AG10803 (cell line): ENCODE measurements at regions not wholly inside any gene's neighbourhood (a gene's known extent, or its start where the extent isn't known, plus 50 kb on each side); places are given as distances from the start of the nearest gene placed in this dataset.

Experiments used
- DNase-seq: peaks from one replicate; pipeline ENCODE4 v3.0.0; 2010; ENCODE audit warnings: low read depth
- H3K4me3 ChIP-seq: 2 replicates; pipeline ENCODE4 v1.5.1; 2011; ENCODE audit warnings: mild to moderate bottlenecking, low read length, control low read depth
- CTCF ChIP-seq: conservative IDR thresholded peaks from 2 replicates; pipeline ENCODE4 v1.5.1; 2011; ENCODE audit warnings: mild to moderate bottlenecking, low read length, control low read depth, inconsistent platforms

- TF ChIP-seq CTCF = no peak
- DNase-seq = no peak
- no peak overlapping the region for H3K4me3 ChIP-seq
Observed at GRCh38 chr13:38053896-38054295, 184.3 kb upstream of the TRPC4 start.

- no peak overlapping the region for H3K4me3 ChIP-seq
- DNase-seq = no peak
- no peak for TF ChIP-seq CTCF
Observed at GRCh38 chr13:38046049-38046376, 176.4 kb upstream of the TRPC4 start.

- DNase-seq = peak; percentile 22
- TF ChIP-seq CTCF = peak; percentile 54
- H3K4me3 ChIP-seq = no peak overlapping the region
Observed at GRCh38 chr13:38045278-38046048, 175.9 kb upstream of the TRPC4 start.

GRCh38 chr13:38044067-38044466 lies 174.5 kb upstream of the TRPC4 start:
- no peak for DNase-seq
- TF ChIP-seq CTCF = no peak
- H3K4me3 ChIP-seq = no peak overlapping the region

GRCh38 chr13:38042771-38043170 lies 173.2 kb upstream of the TRPC4 start:
- peak; percentile 39 for DNase-seq
- TF ChIP-seq CTCF = no peak
- H3K4me3 ChIP-seq = no peak overlapping the region

- no peak overlapping the region for H3K4me3 ChIP-seq
- no peak for TF ChIP-seq CTCF
- DNase-seq = no peak
Observed at GRCh38 chr13:38024431-38024830, 154.9 kb upstream of the TRPC4 start.

GRCh38 chr13:38017320-38017719 lies 147.7 kb upstream of the TRPC4 start:
- no peak overlapping the region for H3K4me3 ChIP-seq
- DNase-seq = no peak
- TF ChIP-seq CTCF = no peak
